AG04450 (cell line): ENCODE measurements at regions not wholly inside any gene's neighbourhood (a gene's known extent, or its start where the extent isn't known, plus 50 kb on each side); places are given as distances from the start of the nearest gene placed in this dataset.
"Not testable (repeated sequence)": the region's sequence is repeated elsewhere in the genome, so short reads cannot be mapped to it uniquely, and the experiment has no call there.

ENCODE experiments used
- CTCF ChIA-PET: fragments of 300-600, 350-600 bp; formaldehyde crosslinking; extraction: SDS; loops from one replicate; lab custom pipeline; 2022; ENCODE audit warnings: antibody characterized with exemption, inconsistent platforms; lab: Charles Lee
- POLR2A ChIA-PET: fragments of 350-600 bp; formaldehyde crosslinking; extraction: SDS; loops from one replicate; lab custom pipeline; 2021; ENCODE audit warnings: antibody characterized with exemption, inconsistent platforms; lab: Yijun Ruan, JAX
- DNase-seq: peaks from one replicate; pipeline ENCODE4 v3.0.0-alpha.2; 2011; ENCODE audit warnings: low read depth, low spot score
- H3K27ac ChIP-seq: one replicate; pipeline ENCODE4 v1.5.1; 2012; ENCODE audit warnings: low read depth, low read length, control low read depth
- H3K27me3 ChIP-seq: one replicate; pipeline ENCODE4 v1.6.0; 2012; ENCODE audit warnings: low read length; ENCODE audit not compliant: control insufficient read depth, insufficient read depth
- H3K4me3 ChIP-seq: 2 replicates; pipeline ENCODE4 v1.5.1; 2011; ENCODE audit warnings: mild to moderate bottlenecking, low read depth, low read length, control low read depth
- H3K9me3 ChIP-seq: 2 replicates; pipeline ENCODE4 v1.5.1; 2012; ENCODE audit warnings: low read length; ENCODE audit not compliant: control insufficient read depth, insufficient read depth
- CTCF ChIP-seq: IDR thresholded peaks from 2 replicates; pipeline ENCODE4 v1.5.1; 2011; ENCODE audit warnings: low read depth, low read length, control low read depth, inconsistent platforms

GRCh38 chr2:12010059-12010458 is 263.6 kb downstream of the LPIN1 start:
- CTCF ChIA-PET: interaction anchor here (0.7 kb wide), 1 partner anchor 506 kb away, joined by 3 read pairs; no protein-coding TSS in a partner anchor
- no peak overlapping the region for H3K4me3 ChIP-seq
- H3K27me3 ChIP-seq: no peaks in the 10 kb centered on the region
- no peak overlapping the region for H3K27ac ChIP-seq
- POLR2A ChIA-PET: no interaction called here
- TF ChIP-seq CTCF: no peak
- H3K9me3 ChIP-seq: no peaks in the 10 kb centered on the region
- no peak for DNase-seq

- no peak overlapping the region for H3K4me3 ChIP-seq
- no peaks in the 10 kb centered on the region for H3K9me3 ChIP-seq
- TF ChIP-seq CTCF: no peak
- no peak overlapping the region for H3K27ac ChIP-seq
- no peaks in the 10 kb centered on the region for H3K27me3 ChIP-seq
- no peak for DNase-seq
- CTCF ChIA-PET: no interaction called here
- POLR2A ChIA-PET: no interaction called here
Observed at GRCh38 chr2:12010779-12011178, 264.3 kb downstream of the LPIN1 start.

- DNase-seq: no peak
- no peak overlapping the region for H3K27ac ChIP-seq
- POLR2A ChIA-PET: interaction anchor here (0.7 kb wide), 1 partner anchor 43 kb away, joined by 3 read pairs; no protein-coding TSS in a partner anchor
- no peak for TF ChIP-seq CTCF
- H3K9me3 ChIP-seq: no peaks in the 10 kb centered on the region
- H3K4me3 ChIP-seq: no peak overlapping the region
- H3K27me3 ChIP-seq: no peaks in the 10 kb centered on the region
- CTCF ChIA-PET: no interaction called here
Observed at GRCh38 chr2:12014088-12014960, 267.9 kb downstream of the LPIN1 start.

GRCh38 chr2:12017499-12018157 is 271.2 kb downstream of the LPIN1 start:
- TF ChIP-seq CTCF: no peak
- CTCF ChIA-PET: no interaction called here
- POLR2A ChIA-PET: interaction anchor here (0.6 kb wide), 1 partner anchor 308 kb away, joined by 3 read pairs; no protein-coding TSS in a partner anchor
- peaks cover 5% of the 10 kb centered on the region; the same call in 1 of the 2 replicates for H3K9me3 ChIP-seq
- H3K27me3 ChIP-seq: no peaks in the 10 kb centered on the region
- DNase-seq: no peak
- H3K4me3 ChIP-seq: no peak overlapping the region
- H3K27ac ChIP-seq: no peak overlapping the region

- H3K4me3 ChIP-seq, DNase-seq, POLR2A ChIA-PET, H3K27ac ChIP-seq, H3K27me3 ChIP-seq, CTCF ChIA-PET, H3K9me3 ChIP-seq: not testable (repeated sequence)
Observed at GRCh38 chr2:12018726-12019125, 272.3 kb downstream of the LPIN1 start.
